ENCODE measurements at regions not wholly inside any gene's neighbourhood (a gene's known extent, or its start where the extent isn't known, plus 50 kb on each side); places are given as distances from the start of the nearest gene placed in this dataset.

DNA sequence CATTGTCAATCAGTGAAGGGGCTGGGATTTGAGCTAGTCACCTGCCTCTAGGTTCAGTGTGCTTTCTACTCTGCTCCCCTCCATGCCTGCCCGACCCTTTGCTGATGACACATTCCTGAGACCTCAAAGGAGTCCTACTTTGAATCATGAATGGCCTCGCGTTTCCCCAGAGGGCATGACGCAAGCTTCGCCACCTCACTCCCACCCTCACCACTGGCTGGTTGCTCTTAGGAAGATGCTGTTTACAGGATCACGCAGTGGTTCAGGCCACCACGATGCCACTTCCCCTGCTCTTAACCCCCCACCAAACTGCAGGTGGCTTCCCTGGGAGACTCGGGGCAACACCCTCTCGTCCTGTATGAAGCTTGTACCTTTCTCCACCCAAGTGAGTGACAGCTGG, 62.9 kb upstream of the B3GAT1 start:
- H3K9me3 ChIP-seq (ENCODE audit: control insufficient read depth, insufficient read depth, low read depth, low read length): no peaks in the 10 kb centered on the region
- CTCF ChIA-PET: no interaction called here
- no TSS peak for BruUV-seq (replicated peaks)

DNA sequence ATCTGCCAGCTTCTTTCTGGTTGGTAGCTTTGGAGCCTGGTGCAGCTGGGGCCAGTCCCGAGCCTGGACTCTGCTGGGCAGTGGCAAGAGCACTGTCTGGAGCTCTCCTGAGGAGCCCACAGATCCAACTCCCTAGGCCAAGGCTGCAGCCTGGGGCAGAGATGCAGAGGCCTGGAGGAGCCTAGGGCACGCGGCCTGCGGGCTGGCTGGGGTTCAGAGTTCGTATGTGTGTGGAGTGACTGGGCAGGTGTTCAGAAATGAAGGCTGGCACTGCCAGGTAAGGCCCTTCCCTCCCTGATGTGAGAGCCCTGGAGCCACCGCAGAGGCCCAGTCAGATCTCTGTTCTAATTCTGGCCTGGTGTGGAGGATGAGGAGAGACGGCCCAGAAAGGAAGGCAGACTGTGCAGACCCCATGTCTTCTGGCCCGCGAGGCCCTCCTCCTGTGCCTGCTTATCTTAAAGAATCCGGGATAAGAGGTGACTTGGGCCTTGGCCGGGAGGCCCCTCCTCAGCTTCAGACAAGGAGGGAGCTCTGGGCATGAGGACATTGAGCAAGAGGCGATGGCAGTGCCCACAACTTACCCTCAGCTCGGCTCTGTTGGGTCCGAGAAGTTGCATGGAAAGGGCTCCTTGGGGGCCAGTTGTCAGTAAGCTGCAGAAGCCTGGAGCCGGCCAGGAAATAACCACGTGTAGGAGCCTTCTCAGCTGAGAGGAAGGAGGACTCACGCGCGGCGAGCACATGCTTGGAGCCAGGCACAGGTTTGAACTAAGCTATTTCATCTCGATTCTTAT, 62.2 kb upstream of the B3GAT1 start:
- Histone ChIP-seq H3K4me1 (ENCODE audit: control insufficient read depth, insufficient read depth, low read length) (no peaks in the 10 kb centered on the region), H3K27ac (ENCODE audit: low read length) (no peak overlapping the region), H3K36me3 (ENCODE audit: control insufficient read depth, insufficient read depth, low read length) (no peaks in the 10 kb centered on the region), H3K4me3 (ENCODE audit: low read depth in 2 of 2, low read length in 2 of 2) (no peak overlapping the region), H3K27me3 (ENCODE audit: control insufficient read depth, insufficient read depth, low read length) (peaks cover 34% of the 10 kb centered on the region), H3K9me3 (ENCODE audit: control insufficient read depth, insufficient read depth, low read depth, low read length) (no peaks in the 10 kb centered on the region)
- intact Hi-C loops (cut with micrococcal nuclease; ENCODE audit: unreplicated experiment) (no loop called here), in situ Hi-C loops (cut with HindIII; ENCODE audit: low pct_unique_long_range_greater_than_20kb, low sequenced_read_pairs) (no loop called here)
- ChIA-PET POLR2A (no interaction called here), CTCF (no interaction called here)
- no peak for DNase-seq (ENCODE audit: low read depth, low spot score)
- no TSS peak for BruUV-seq (replicated peaks)
- 0 out of 2 replicates have a peak, but pooled peaks have one; percentile 31 for ATAC-seq
- no peak for TF ChIP-seq TCF7L2 (IDR thresholded peaks at IDR 0.05; ENCODE audit: low read depth, low read length)
- TF ChIP-seq POLR2AphosphoS5 (IDR thresholded peaks at IDR 0.05; ENCODE audit: low read depth, low read length): no peak
- no peak for TF ChIP-seq SIN3A (IDR thresholded peaks at IDR 0.05; ENCODE audit: borderline replicate concordance, insufficient read depth, low read depth, low read length)
- TF ChIP-seq, protein P1, sequence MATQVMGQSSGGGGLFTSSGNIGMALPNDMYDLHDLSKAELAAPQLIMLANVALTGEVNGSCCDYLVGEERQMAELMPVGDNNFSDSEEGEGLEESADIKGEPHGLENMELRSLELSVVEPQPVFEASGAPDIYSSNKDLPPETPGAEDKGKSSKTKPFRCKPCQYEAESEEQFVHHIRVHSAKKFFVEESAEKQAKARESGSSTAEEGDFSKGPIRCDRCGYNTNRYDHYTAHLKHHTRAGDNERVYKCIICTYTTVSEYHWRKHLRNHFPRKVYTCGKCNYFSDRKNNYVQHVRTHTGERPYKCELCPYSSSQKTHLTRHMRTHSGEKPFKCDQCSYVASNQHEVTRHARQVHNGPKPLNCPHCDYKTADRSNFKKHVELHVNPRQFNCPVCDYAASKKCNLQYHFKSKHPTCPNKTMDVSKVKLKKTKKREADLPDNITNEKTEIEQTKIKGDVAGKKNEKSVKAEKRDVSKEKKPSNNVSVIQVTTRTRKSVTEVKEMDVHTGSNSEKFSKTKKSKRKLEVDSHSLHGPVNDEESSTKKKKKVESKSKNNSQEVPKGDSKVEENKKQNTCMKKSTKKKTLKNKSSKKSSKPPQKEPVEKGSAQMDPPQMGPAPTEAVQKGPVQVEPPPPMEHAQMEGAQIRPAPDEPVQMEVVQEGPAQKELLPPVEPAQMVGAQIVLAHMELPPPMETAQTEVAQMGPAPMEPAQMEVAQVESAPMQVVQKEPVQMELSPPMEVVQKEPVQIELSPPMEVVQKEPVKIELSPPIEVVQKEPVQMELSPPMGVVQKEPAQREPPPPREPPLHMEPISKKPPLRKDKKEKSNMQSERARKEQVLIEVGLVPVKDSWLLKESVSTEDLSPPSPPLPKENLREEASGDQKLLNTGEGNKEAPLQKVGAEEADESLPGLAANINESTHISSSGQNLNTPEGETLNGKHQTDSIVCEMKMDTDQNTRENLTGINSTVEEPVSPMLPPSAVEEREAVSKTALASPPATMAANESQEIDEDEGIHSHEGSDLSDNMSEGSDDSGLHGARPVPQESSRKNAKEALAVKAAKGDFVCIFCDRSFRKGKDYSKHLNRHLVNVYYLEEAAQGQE (IDR thresholded peaks at IDR 0.05; ENCODE audit: insufficient read depth in 1 of 2, low read depth in 2 of 2, low read length in 1 of 2): no peak
- TF ChIP-seq, protein P2, sequence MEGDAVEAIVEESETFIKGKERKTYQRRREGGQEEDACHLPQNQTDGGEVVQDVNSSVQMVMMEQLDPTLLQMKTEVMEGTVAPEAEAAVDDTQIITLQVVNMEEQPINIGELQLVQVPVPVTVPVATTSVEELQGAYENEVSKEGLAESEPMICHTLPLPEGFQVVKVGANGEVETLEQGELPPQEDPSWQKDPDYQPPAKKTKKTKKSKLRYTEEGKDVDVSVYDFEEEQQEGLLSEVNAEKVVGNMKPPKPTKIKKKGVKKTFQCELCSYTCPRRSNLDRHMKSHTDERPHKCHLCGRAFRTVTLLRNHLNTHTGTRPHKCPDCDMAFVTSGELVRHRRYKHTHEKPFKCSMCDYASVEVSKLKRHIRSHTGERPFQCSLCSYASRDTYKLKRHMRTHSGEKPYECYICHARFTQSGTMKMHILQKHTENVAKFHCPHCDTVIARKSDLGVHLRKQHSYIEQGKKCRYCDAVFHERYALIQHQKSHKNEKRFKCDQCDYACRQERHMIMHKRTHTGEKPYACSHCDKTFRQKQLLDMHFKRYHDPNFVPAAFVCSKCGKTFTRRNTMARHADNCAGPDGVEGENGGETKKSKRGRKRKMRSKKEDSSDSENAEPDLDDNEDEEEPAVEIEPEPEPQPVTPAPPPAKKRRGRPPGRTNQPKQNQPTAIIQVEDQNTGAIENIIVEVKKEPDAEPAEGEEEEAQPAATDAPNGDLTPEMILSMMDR (IDR thresholded peaks at IDR 0.05): no peak

More for the DNA sequence above, 62.9 kb upstream of the B3GAT1 start:
- no peak for TF ChIP-seq TCF7L2 (IDR thresholded peaks at IDR 0.05; ENCODE audit: low read depth, low read length)
- TF ChIP-seq, protein P2 (IDR thresholded peaks at IDR 0.05): no peak
- TF ChIP-seq, protein P1 (IDR thresholded peaks at IDR 0.05; ENCODE audit: insufficient read depth in 1 of 2, low read depth in 2 of 2, low read length in 1 of 2): no peak
- TF ChIP-seq POLR2AphosphoS5 (IDR thresholded peaks at IDR 0.05; ENCODE audit: low read depth, low read length): no peak
- TF ChIP-seq SIN3A (IDR thresholded peaks at IDR 0.05; ENCODE audit: borderline replicate concordance, insufficient read depth, low read depth, low read length): no peak
- ATAC-seq (no peak), DNase-seq (ENCODE audit: low read depth, low spot score) (no peak)
- Histone ChIP-seq H3K27me3 (ENCODE audit: control insufficient read depth, insufficient read depth, low read length) (peaks cover 32% of the 10 kb centered on the region), H3K27ac (ENCODE audit: low read length) (no peak overlapping the region), H3K4me1 (ENCODE audit: control insufficient read depth, insufficient read depth, low read length) (no peaks in the 10 kb centered on the region), H3K4me3 (ENCODE audit: low read depth in 2 of 2, low read length in 2 of 2) (no peak overlapping the region), H3K36me3 (ENCODE audit: control insufficient read depth, insufficient read depth, low read length) (no peaks in the 10 kb centered on the region)
- intact Hi-C loops (cut with micrococcal nuclease; ENCODE audit: unreplicated experiment) (no loop called here), in situ Hi-C loops (cut with HindIII; ENCODE audit: low pct_unique_long_range_greater_than_20kb, low sequenced_read_pairs) (no loop called here)
- POLR2A ChIA-PET: no interaction called here

All from Panc1 (cell line).